ENCODE measurements at regions not wholly inside any gene's neighbourhood (a gene's known extent, or its start where the extent isn't known, plus 50 kb on each side); places are given as distances from the start of the nearest gene placed in this dataset.

DNA sequence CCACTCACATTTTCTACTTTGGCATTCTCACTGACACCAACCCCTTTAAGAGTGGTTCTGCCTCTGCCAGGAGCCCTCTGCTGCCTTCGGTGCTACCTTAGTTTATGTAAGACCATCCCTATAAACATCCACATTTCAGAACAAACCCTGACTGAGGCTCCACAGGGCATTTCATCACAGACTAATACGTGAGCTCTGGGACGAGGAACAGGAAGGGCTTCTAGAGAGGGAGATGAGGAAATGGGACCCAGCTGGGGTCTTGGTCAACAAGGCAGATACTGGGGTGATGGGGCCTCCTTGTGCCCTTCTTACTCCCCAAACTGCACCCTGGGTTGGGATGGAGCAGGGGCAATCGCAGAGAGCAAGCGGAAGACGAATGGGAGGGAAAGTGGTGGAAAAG is 86.5 kb upstream of the FYN start:
- no peak for DNase-seq

DNA sequence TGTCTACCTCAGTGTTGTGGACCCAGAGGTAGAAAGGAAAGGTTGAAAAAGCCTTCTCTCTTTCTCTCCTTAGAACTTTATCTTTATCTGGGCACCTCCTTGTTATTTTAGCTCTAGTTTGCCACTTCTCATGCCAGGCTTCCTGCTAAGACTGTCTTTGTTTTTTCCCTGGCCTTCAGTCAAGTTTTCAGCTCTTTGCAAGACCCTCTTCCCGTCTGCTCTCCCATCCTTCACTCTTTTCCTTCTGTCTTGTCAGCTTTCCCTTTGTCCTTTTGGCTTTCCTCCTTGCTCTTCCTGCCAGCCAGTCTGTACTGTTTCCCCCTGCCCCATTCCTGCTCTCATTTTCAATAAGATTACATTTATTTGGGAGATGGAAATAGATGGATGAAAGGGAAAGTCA is 86.8 kb upstream of the CCN6 start:
- DNase-seq, result no peak

DNA sequence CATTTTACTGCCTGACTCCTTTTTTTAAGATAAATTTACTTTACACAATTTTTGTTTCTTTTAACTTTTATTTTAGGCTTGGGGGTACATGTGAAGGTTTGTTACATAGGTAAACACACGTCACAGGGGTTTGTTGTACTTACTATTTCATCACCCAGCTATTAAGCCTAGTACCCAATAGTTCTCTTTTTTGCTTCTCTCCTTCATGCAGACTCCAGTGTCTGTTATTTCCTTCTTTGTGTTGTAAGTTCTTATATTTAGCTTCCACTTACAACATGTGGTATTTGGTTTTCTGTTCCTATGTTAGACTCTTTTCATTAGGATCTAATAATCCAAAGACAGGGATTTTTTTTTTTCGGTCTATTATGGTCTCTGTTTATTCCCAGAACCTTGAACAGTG is 83.5 kb upstream of the CCN6 start:
- no peak for DNase-seq

DNA sequence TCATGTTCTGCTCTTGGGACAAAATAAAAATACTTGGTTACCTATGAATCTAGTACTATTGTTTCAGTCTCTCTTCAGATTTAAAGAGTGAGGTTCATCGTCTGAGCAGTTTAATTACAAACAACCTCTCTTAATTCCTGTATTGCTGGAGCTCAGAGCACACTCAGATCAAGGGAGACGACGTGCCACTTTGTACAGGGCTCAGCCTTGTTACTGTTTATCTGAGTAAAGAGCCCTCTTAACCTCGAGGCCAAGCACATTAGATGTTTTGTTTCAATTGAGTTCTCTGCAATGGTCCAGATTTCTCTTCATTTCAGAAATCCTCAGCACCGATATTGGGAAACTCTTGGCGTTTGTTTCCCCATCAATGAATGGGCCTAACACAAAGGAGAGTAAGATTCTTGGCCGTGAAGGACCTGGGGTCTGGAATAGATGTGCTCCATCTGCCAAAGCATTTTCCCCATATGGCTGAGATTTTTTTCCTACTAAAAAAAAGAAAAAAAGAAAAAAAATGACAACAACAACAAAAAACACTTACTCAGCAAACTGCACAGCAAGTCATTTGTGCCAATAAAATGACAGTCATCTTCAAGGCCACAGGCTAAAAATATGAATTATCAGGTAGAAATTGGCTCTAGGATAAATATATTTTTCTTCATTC is 82.6 kb upstream of the CCN6 start:
- peak in 1 of 14 donors; percentile 17 for DNase-seq

DNA sequence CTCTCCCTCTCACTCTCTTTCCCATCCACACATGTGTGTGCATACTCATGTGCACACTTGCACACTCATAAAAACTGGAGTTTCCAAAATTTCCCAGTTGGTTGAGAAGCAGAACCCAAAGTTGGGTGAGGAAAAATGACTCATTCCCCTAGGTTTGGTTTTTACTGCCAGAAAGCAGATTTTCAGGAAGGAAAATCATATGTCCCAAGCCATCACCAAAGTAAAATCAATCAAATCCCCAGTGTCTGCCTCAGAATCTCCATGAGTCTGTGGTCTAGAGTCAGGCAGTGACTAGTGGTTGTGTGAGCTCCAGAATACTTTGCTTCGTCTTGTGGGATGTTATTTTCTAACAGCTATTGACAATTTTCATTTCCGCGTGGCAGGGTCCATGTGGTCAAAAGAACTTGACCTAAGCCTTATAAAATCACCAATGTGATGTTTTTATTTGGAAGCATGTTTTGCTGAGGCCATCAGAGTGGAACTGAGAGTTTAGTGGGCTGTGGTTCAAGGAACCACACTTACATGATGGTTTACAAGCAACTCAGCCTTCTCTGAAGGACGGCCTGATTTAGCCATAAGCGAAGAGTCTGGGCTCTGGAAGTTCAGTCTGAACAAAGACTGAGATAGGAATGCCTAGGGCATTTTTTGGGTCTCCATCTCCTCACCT is 81.9 kb upstream of the CCN6 start:
- DNase-seq, result no peak

DNA sequence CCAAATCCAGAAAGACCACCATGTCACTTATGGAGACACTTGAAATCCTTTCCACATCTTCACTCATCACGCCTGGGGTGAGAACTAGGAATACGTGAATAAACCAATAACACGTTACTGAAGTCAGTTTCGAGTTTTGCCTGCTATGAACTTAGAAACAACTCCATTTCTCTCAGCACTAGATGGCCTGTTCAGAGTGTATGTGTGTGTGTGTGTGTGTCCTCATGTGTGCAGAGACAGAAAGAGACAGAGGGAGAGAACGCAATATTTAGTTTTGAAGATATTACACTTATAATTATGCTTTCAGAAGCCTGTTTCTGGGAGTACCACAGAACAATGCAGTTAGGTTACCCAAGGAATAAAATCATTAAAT is 81.2 kb upstream of the CCN6 start:
- DNase-seq, result no peak

DNA sequence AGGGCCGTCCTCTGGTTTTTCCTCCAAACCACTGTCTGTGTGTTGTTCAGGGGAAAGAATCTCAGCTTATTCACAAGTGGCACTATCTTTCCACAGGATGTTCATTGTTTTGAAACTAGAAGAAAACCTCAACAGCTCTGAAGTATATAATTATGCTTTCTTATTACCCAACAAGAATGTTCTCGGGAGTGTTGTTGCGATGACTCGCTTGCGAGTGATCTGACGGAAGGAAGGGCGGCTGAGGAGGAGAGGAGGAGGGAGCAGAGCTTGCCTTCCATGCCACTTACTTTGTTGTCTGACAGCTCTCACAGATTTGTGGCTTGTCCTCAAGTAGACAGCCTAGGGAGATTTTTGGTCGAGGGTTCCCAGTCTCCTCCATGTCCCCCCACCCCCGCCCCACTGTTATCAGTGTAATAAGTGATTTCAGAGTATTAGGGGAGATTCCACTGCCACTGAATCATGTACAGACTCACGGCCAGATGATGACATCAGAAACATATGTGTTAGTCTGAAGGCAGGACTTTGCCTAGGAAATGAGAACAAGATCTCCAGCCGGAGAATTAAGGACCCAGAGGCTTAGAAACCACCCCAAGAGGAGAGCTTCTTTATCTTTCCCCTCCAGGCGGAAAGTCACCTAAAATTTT is 80.7 kb upstream of the CCN6 start:
- no peak for DNase-seq

DNA sequence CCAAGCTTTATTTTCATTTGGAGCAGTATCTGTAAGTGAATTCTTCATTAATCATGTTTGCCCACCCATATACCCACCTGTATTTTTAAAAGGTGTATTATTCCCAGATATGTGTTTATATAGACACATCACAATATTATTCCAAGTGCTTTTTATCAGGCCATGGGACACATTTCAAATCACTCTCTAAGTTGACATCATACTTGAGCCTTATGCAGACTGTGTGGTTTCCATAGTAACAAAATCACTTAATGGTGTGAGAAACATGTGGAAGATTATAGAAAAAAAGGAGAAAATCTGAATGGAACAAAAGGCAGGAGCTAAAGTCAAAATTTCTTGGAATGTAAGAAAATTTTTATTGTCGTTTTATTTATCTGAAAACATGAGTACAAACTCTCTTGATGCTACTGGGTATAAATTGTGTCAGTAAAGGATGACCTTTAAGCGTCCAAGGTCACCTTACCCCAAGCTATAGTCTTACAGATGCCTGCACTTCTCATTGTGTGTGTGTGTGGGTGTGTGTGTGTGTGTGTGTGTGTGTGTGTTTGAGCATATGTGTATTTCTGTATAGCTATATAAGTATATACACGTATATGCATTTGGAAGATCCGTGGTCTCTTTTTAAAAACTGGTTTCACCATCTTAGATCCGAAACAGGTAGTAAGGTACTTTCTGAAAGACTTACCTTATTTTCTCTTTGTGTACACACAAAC is 79.8 kb upstream of the CCN6 start:
- no peak for DNase-seq

DNA sequence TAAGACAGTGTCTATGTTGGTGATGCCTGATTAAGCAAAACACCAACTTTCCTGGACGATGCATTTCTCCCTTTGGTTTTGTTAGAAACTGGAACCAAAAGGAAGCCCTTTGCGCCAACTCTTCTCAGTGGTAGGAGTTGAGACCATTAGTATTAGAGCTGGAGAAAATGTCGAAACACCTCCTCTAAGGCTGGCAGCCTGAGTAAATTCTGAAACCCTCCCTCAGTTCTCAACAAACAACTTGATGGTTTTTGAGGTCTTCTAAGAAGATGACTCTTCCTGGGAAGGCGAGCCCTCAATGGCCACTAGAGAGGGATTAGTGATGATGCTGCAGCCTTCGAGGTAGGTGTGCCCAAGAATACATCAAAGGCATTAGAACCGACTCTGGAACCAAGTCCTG is 78.4 kb upstream of the CCN6 start:
- DNase-seq, result no peak

DNA sequence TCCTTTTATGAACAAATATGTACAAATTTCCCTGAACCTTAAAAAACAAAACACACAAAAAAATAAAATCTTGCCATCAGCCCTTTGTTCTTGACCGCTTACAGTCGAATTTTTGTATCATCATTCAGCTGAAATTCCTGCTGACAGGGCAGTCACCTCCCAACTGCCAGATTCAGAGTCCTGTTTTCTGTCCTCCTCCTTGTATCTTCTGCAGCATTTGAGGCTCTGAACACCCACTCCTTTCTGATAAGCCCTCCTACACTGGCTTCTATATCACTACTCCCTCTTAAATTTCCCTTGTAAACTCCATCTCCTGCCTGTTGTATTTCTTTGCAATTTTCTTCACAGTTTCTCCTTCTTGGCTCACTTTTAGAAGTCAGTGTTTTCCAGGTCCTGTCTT is 77.8 kb upstream of the CCN6 start:
- DNase-seq, result no peak

DNA sequence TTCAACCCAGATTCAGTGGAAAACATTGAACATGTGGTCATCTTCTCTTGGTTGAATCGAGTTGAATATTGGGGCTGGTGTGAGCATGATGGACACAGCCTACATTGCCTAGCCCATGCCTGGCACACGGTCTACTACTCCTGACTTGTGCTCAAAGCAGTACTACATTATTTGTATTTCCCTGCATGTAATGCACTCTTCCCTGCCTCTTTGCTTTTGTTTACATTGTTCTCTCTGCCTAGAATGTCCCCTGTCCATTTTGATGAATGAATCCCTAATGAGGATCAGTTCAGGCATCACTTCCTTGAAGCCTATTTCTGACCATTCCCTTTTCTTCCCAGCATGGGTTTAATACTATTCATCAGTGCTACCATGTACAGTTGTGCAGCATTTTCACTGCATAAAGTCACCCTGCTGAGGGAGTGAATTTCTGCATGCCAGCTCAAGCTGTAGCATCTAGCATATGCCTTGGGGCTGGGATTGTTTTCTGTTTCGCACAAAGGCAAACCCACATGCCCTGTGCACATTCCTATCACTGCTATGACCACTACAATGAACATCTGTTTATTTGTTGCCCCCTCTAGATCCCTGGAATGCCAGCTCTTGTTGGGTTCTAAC is 75.3 kb upstream of the CCN6 start:
- DNase-seq, result no peak

DNA sequence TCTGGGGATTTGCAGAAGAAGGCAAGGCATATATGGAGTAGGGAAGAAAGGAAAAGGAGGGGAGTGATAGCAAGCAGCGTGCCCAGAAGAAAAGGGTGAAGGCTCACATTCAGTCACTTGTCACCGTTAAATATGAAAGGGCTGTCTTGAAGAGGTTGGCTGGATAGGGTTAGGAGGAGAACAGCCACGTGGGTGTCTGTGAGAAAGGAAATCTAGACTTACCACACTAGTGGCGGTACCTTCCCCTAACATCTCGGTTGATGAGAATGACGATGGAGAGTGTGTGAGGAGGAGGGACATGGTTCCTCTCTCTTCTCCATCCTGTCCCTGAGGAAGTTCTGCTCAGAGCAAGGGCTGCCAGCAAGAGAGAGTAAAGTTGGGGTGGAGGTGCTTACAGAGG is 74.3 kb upstream of the CCN6 start:
- DNase-seq, result no peak

DNA sequence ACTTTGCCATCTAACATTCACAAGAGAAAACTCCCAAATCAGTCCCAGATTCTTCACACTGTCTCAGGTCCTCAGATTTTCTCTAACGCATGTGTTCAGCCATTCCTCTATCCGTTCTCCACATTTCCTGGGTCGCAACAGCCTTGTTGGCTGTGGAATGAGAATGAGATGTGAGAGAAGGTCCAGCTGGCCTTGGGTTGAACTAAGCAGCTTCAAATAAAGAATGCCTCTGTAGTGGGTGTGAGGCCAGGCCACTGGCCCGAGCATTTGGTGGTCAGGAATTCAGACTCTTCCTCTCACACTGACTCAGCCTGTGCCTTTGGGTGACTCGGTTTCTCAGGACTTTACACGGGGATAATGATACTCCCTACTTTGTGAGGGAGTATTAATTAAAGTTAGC is 73.8 kb upstream of the CCN6 start:
- no peak for DNase-seq

DNA sequence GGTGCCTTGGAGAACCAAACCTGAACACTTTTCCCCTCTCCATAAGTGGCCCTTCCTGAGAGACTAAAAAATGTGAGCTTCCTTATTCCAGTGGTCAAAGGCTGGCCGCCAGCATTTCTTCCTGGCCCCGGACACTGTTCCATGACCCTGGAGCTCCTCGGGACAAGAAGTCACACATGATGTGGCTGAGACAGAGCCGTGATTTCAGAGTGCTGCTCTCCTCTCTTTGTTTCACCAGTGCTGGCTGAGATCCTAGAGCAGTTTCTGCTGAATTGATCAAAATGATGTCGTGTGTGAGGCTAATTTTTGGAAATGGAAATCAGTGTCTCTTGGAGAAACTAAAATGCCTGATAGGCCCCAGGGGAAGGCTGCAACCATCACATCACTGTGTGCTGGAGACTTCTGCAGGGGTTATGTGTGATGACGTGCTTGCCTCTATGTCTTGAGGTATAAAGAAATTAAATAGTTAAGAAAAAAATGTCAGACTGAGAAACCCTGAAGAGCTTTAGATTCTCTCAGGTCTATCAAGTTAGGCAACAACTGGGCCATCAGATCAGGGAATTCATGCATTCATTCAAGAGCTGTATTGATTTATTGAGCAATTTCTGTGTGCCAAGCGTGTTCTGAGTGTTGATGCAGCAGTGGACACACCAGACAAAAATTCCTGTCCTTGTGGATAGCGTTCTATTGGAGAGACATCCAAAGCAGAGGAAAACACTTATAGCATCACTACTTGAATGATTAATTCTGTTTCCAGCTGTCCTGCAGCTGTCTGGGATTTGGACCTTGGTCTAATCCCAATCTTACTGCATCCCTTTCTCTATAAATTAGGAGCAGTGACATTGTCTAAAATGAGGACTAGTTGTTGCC is 72.7 kb upstream of the CCN6 start:
- DNase-seq, result no peak

DNA sequence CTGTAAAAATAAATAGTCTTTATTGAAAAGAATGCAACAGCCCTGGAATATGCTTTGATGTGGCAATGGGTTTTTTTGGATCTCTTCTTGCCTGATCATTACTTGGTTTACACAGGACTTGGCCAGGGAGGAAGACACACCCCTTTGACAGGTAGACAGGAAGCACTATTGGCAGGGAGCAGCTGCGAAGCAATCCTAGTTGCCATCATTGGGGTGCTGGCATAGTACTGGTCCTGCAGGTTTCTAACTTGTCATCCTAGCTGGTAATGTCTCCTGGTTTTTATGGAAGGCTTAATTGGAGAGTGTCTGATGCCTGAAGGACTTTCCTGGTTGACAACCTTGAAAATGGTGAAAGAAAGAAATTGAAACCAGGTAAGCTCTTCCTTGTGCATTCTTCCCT is 71.2 kb upstream of the CCN6 start:
- no peak for DNase-seq

DNA sequence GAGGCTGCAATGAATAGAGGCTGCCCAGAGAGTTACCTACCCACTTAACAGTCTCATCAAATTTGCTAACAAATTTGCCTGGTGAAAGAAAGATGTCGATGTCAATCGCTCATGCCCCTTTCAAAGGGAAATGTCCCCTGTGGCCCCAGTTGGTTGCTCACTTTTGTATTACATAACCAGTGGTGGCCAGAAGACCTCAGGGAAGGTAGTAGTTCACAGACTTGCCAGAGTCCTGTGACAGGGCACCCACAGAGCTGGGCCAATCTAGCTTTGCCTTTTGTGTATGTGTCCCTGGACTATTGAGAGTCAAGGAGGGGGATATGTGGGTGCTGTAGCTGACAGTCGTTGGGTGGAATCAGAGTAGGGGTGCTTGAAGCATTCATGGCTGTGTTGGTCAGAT is 70.7 kb upstream of the CCN6 start:
- DNase-seq, result no peak

DNA sequence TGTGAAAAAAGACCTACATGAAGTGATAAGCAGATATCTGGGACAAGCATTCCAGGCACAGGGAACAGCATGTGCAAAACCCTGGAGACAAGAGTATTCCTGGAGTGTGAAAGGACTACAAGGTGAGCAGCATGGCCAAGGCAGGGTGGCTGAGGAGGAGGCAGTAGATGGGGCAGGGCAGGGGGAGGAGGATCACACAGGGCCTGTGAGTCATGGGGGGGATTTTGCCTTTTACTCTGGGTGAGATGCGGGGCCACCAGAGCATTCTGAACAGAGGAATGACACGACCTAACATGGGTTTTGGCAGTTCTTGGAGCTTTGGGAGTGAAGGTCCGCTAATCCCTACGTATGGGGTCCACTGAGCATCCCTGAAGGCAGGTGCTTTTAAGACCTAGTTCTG is 69.8 kb upstream of the CCN6 start:
- no peak for DNase-seq

DNA sequence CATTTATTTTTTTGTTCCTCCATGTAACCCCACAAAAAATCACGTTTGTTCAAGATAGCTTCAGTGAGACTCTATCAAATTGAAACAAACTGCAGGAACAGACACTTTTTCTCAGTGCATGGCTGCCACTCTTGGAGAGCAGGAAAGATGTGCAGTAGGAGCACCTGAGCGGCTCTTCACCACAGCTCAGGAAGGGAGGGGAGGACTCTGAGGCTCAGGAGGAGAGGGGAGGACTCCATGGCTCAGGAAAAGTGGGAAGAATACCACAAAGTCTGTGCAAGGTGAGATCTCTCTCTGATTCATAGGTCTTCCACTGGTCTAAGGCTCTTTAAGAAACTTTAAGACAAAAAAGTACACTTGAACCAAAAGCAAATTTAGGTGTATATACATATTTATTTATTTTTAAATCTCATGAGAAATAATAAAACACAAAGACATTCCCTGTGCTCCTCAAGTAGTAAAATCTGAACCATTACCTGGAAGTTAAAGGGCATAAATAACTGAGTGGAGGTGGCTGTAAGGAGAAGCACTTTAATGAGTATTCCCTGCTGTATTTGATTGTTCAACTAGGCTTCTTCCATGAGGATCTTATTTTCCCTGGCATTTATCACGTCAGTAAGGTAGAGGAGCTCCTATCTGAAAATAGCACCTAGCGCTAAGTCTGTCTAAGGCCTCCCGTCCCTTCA is 69.2 kb upstream of the CCN6 start:
- no peak for DNase-seq

DNA sequence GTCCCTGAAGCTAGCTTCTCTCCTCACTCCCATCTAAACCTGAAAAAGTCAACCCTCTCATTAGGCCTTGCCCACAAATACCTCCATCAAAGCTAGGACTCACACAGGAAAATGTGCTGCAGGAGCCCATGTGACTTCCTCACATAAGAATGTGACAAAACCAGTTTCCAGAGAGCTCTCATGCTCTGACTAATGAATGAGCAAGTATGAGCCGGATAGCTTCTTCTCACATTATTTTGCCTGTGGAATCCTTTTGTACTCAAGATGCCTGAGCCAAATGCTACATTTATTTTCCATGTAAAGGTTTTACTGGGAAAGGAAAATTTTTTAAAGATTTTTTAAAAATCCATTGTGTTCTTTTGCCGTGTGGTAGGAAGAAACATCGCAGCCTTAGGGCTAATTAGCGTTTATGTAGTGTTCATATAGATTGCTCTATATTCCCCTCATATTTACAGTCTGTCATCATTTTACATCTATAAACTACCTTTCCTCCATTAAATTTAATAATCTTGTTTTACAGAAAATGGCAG is 68.6 kb upstream of the CCN6 start:
- DNase-seq, result no peak

DNA sequence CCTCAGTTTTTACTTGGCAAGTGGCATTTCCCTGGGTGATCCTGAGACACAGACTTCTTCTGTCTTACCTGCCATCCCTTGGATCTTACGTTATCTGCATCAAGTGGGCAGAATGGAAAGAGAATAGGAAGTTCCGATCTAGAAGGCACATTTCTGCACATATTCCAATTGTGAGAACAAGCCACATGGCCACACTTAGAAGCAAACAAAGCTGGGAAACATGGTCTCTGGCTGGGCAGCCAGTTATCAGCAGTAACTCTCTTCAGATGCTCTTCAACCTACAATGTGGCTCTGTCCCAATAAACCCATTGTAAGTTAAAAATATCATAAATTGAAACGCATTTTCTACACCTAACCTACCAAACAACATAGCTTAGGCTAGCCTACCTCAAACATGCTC is 67.3 kb upstream of the CCN6 start:
- DNase-seq, result no peak

DNA sequence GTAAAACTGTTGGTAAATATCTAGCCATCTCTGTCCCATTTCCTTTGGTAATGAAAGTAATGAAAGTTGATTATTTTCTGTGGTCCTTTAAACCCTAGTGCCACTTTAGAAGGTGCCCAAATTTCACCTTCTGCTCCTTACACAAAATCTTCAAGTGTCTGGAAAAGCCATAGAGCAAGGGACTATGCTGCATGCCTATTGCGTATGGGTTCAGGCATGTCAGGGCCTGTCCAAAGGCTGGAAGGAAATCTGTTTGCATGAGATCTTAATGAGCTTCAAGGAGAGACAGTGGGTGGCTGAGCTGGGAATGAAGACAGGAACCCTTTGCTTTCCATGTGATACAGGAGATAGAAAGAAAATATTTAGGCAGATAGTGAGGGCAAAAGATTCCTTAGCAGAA is 66.6 kb upstream of the CCN6 start:
- no peak for DNase-seq

All from C1 segment of cervical spinal cord (tissue), 14 donors.